GM23248 (cell line): ENCODE measurements at regions not wholly inside any gene's neighbourhood (a gene's known extent, or its start where the extent isn't known, plus 50 kb on each side); places are given as distances from the start of the nearest gene placed in this dataset.

Experiments used
- EZH2 ChIP-seq: fragments of 200-600 bp; sonication (generic); IDR thresholded peaks from 2 replicates; pipeline ENCODE4 v1.6.1; 2018; ENCODE audit warnings: antibody characterized with exemption, mild to moderate bottlenecking; ENCODE audit not compliant: insufficient read depth, poor library complexity, severe bottlenecking
- EZH2phosphoT487 ChIP-seq: fragments of 200-600 bp; sonication (generic); IDR thresholded peaks from 2 replicates; pipeline ENCODE4 v1.6.1; 2018; ENCODE audit warnings: antibody characterized with exemption, moderate library complexity, mild to moderate bottlenecking, low read depth; ENCODE audit not compliant: insufficient read depth

DNA sequence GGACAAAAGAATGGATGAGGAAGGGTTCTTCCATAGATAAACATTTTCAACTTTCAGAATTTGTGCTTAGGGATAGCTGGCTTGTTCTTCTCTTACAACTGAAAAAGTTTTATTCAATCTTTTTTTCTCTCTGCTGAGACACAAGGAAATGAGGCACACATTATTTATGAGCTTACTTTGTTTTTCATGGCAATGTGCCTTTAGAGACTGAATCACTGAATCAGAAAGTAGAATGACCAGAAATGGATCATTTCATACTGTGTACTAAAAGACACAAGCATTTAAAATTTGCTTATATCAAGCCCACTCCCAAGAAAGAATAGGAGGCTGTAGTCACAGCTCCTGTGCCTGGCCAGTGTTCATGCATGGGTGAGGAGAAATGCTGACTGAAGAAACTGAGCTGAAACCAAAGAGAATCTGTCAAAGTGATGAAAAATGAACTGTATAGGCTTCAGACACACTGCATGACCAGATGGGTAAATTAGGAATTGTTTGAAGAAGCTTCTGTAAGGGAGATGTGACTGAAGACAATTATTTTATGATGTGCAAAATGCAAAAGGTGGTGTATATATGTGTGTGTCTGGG, 413.8 kb downstream of the RAPGEF2 start:
- TF ChIP-seq EZH2phosphoT487 (no peak), EZH2 (no peak)
